Common myeloid progenitor, CD34-positive (primary cell): ENCODE measurements at regions not wholly inside any gene's neighbourhood (a gene's known extent, or its start where the extent isn't known, plus 50 kb on each side); places are given as distances from the start of the nearest gene placed in this dataset.

Experiments used
- CTCF ChIA-PET: fragments of 350-600 bp; sonication (Branson Sonifier 250); formaldehyde crosslinking; loops from one replicate; lab custom pipeline; 2021; ENCODE audit warnings: antibody characterized with exemption; lab: Charles Lee
- POLR2A ChIA-PET: fragments of 350-600 bp; sonication (Branson Sonifier 250); formaldehyde crosslinking; loops from one replicate; lab custom pipeline; 2021; ENCODE audit warnings: antibody characterized with exemption; lab: Charles Lee
- DNase-seq, 3 donors: peaks; one replicate each; pipeline versions ENCODE4 v3.0.0 to v3.0.0-alpha.2; 2013
- H3K27ac ChIP-seq, 2 experiments: 1 replicate in 1 of 2; 2 replicates in 1 of 2; pipeline ENCODE4 v1.7.0; 2013; ENCODE audit warnings: inconsistent platforms in 2 of 2, low read length in 2 of 2, mild to moderate bottlenecking in 2 of 2, low read depth in 1 of 2, moderate library complexity in 1 of 2; ENCODE audit not compliant: severe bottlenecking in 2 of 2, insufficient read depth in 1 of 2, poor library complexity in 1 of 2
- H3K27me3 ChIP-seq, 5 experiments: replicated peaks in 2 of 5; 1 replicate in 3 of 5; 2 replicates in 2 of 5; pipeline versions ENCODE4 v1.6.1 to v1.7.0; 2013; ENCODE audit warnings: low read length in 4 of 5, mild to moderate bottlenecking in 2 of 5, moderate library complexity in 2 of 5, inconsistent platforms in 1 of 5; ENCODE audit not compliant: insufficient read depth in 5 of 5, control insufficient read depth in 4 of 5
- H3K36me3 ChIP-seq, 4 experiments: 1 replicate in 2 of 4; 2 replicates in 2 of 4; pipeline versions ENCODE4 v1.6.1 to v1.7.0; 2013; ENCODE audit warnings: low read length in 3 of 4, control low read depth in 1 of 4, mild to moderate bottlenecking in 1 of 4; ENCODE audit not compliant: control insufficient read depth in 4 of 4, insufficient read depth in 4 of 4
- H3K4me1 ChIP-seq, 4 experiments: 1 replicate in 3 of 4; 2 replicates in 1 of 4; pipeline versions ENCODE4 v1.6.1 to v1.7.1; 2013; ENCODE audit warnings: low read length in 3 of 4, mild to moderate bottlenecking in 3 of 4, control low read depth in 1 of 4, inconsistent platforms in 1 of 4, moderate library complexity in 1 of 4; ENCODE audit not compliant: control insufficient read depth in 4 of 4, insufficient read depth in 4 of 4; ENCODE audit errors: control extremely low read depth in 1 of 4
- H3K4me3 ChIP-seq, 7 experiments: 1 replicate in 4 of 7; 2 replicates in 3 of 7; pipeline versions ENCODE4 v1.5.1 to v1.7.0; 2013; ENCODE audit warnings: mild to moderate bottlenecking in 7 of 7, low read length in 6 of 7, moderate library complexity in 6 of 7, inconsistent platforms in 2 of 7, low read depth in 2 of 7, control low read depth in 1 of 7; ENCODE audit not compliant: insufficient read depth in 4 of 7, control insufficient read depth in 1 of 7; ENCODE audit errors: extremely low read depth in 1 of 7
- H3K9me3 ChIP-seq, 5 experiments: 1 replicate in 4 of 5; 2 replicates in 1 of 5; pipeline versions ENCODE4 v1.6.1 to v1.7.1; 2013; ENCODE audit warnings: low read length in 4 of 5, mild to moderate bottlenecking in 2 of 5, inconsistent platforms in 1 of 5, low read depth in 1 of 5, moderate library complexity in 1 of 5; ENCODE audit not compliant: control insufficient read depth in 4 of 5, insufficient read depth in 2 of 5; ENCODE audit errors: control extremely low read depth in 1 of 5
- WGBS: methylation state at CpG from one replicate; pipeline ENCODE4 v1.1.5; 2013; ENCODE audit not compliant: insufficient coverage; 5-methylcytosine and 5-hydroxymethylcytosine counted together

DNA sequence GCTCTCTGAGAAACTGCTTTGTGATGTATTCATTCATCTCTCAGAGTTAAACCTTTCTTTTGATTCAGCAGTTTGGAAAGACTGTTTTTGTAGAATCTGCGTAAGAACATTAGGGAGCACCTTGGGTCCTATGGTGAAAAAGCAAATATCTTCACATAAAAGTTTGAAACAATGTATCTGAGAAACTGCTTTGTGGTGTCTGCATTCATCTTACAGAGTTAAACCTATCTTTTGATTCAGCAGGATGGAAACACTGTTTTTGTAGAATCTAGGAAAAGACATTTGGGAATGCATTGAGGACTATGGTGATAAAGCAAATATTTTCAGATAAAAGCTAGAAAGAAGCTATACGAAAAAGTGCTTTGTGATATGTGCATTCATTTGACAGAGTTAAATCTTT lies 361.3 kb downstream of the OR4C45 start:
- H3K4me1 ChIP-seq = no peaks in the 10 kb centered on the region
- H3K36me3 ChIP-seq = no peaks in the 10 kb centered on the region
- no peak overlapping the region for H3K27ac ChIP-seq
- ChIA-PET CTCF (no interaction called here), POLR2A (no interaction called here)
- no peak overlapping the region for H3K4me3 ChIP-seq
- no peaks in the 10 kb centered on the region for H3K27me3 ChIP-seq
- WGBS = 89% methylated on average over 2 of the region's 2 CpGs
- no peak for DNase-seq
- peaks cover 5 to 44% (median 20%) of the 10 kb centered on the region in 5 experiments for H3K9me3 ChIP-seq

DNA sequence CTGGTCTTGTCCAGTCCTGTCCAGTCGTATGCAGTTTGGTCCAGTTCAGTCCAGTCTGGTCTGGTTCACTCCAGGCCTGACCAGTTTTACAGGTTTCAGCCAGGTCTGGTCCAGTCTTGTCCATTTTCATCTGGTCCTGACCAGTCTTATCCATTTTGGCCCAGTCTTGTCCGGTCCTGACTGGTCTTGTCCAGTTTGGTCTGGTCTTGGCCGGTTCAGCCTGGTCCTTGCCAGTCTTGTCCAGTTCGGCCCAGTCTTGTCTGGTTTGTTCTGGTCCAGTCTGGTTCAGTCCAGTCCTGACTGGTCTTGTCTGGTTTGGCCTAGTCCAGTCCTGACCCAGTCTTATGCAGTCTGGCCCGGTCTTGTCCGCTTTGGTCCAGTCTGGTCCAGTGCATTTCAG lies 380.2 kb downstream of the OR4C45 start:
- H3K9me3 ChIP-seq = peaks cover 0 to 15% (median 1%) of the 10 kb centered on the region in 5 experiments
- no peak for DNase-seq
- WGBS = 74% methylated on average over 6 of the region's 6 CpGs
- H3K4me1 ChIP-seq = no peaks in the 10 kb centered on the region
- CTCF ChIA-PET = no interaction called here
- H3K4me3 ChIP-seq = peak overlapping the region in 1 of 7 experiments; percentile 1
- H3K36me3 ChIP-seq = no peaks in the 10 kb centered on the region
- no peaks in the 10 kb centered on the region for H3K27me3 ChIP-seq
- H3K27ac ChIP-seq = no peak overlapping the region
- POLR2A ChIA-PET = no interaction called here

- no peak for DNase-seq
- ChIA-PET POLR2A (no interaction called here), CTCF (interaction anchor here (0.9 kb wide), 1 partner anchor 19 kb away, joined by 3 read pairs; no protein-coding TSS in a partner anchor)
- Histone ChIP-seq H3K9me3 (peaks cover 0 to 2% (median 0%) of the 10 kb centered on the region in 5 experiments), H3K4me1 (no peaks in the 10 kb centered on the region), H3K27me3 (no peaks in the 10 kb centered on the region), H3K36me3 (no peaks in the 10 kb centered on the region), H3K4me3 (no peak overlapping the region), H3K27ac (no peak overlapping the region)
- WGBS = 50% methylated on average over 3 of the region's 4 CpGs
Measured at GRCh38 chr11:50423208-50423607, 390.5 kb downstream of the OR4C45 start.
